ENCODE measurements at regions not wholly inside any gene's neighbourhood (a gene's known extent, or its start where the extent isn't known, plus 50 kb on each side); places are given as distances from the start of the nearest gene placed in this dataset.
A peak's percentile ranks its signal among the peaks of the same experiment; 100 is the strongest.

- TF ChIP-seq CTCF (IDR thresholded peaks at IDR 0.05) (peak in 3 of 4 experiments; percentile 34 to 52 (median 48)), POLR2AphosphoS5 (IDR thresholded peaks at IDR 0.05) (no peak), POLR2A (IDR thresholded peaks at IDR 0.05) (no peak)
Observed at GRCh38 chr19:34041925-34042521, 130.3 kb upstream of the LSM14A start.

Data from prostate gland (tissue), 2 donors.